GM23338 (cell line): ENCODE measurements at regions not wholly inside any gene's neighbourhood (a gene's known extent, or its start where the extent isn't known, plus 50 kb on each side); places are given as distances from the start of the nearest gene placed in this dataset.
A peak's percentile ranks its signal among the peaks of the same experiment; 100 is the strongest.

Source experiments
- ATAC-seq: fragments of 200-7000 bp; cut with Tn5 transposase; 3 replicates; pipeline ENCODE4 v1.9.1; 2020
- DNase-seq: peaks from one replicate; pipeline ENCODE4 v3.0.0-alpha.2; 2015; ENCODE audit warnings: low spot score
- H2AFZ ChIP-seq: fragments of 200-600 bp; sonication (generic); 2 replicates; pipeline ENCODE4 v1.8.0; 2016; ENCODE audit warnings: antibody characterized with exemption, mild to moderate bottlenecking, moderate library complexity
- H3F3A ChIP-seq: fragments of 200-600 bp; sonication (generic); replicated peaks from 2 replicates; pipeline ENCODE4 v1.8.0; 2017; ENCODE audit warnings: antibody characterized with exemption, mixed run types, low read depth
- H3K27ac ChIP-seq: fragments of 200-600 bp; sonication (generic); 2 replicates; pipeline ENCODE4 v1.6.1; 2016; ENCODE audit warnings: low read depth
- H3K27me3 ChIP-seq: fragments of 200-600 bp; sonication (generic); 2 replicates; pipeline ENCODE4 v1.8.0; 2016; ENCODE audit warnings: mild to moderate bottlenecking, mixed run types, moderate library complexity; ENCODE audit not compliant: insufficient read depth
- H3K36me3 ChIP-seq: fragments of 200-600 bp; sonication (generic); 2 replicates; pipeline ENCODE4 v1.8.0; 2016; ENCODE audit warnings: mild to moderate bottlenecking; ENCODE audit not compliant: insufficient read depth
- H3K4me1 ChIP-seq: fragments of 200-600 bp; sonication (generic); 2 replicates; pipeline ENCODE4 v1.8.0; 2016; ENCODE audit warnings: mild to moderate bottlenecking, moderate library complexity; ENCODE audit not compliant: insufficient read depth
- H3K4me2 ChIP-seq: fragments of 200-600 bp; sonication (generic); 2 replicates; pipeline ENCODE4 v1.7.1; 2017; ENCODE audit warnings: mixed run types
- H3K4me3 ChIP-seq: fragments of 200-600 bp; sonication (generic); 2 replicates; pipeline ENCODE4 v1.6.1; 2016; ENCODE audit warnings: mixed run types
- H3K79me2 ChIP-seq: fragments of 200-600 bp; sonication (generic); replicated peaks from 2 replicates; pipeline ENCODE4 v1.8.0; 2017; ENCODE audit warnings: mild to moderate bottlenecking; ENCODE audit not compliant: insufficient read depth
- H3K9me2 ChIP-seq: fragments of 200-600 bp; sonication (generic); 2 replicates; pipeline ENCODE4 v1.8.0; 2017; ENCODE audit not compliant: insufficient read depth
- H4K20me1 ChIP-seq: fragments of 200-600 bp; sonication (generic); replicated peaks from 2 replicates; pipeline ENCODE4 v1.8.0; 2017; ENCODE audit warnings: mild to moderate bottlenecking; ENCODE audit not compliant: insufficient read depth
- H3K27ac Mint-ChIP-seq: 2 replicates; pipeline ENCODE4 v1.8.0; 2020; ENCODE audit warnings: inconsistent platforms, mild to moderate bottlenecking, moderate library complexity, mixed read lengths
- H3K27me3 Mint-ChIP-seq: 3 replicates; pipeline ENCODE4 v1.8.0; 2022; ENCODE audit warnings: low read depth, mild to moderate bottlenecking, moderate library complexity, mixed read lengths, inconsistent platforms; ENCODE audit not compliant: insufficient read depth, poor library complexity
- H3K36me3 Mint-ChIP-seq: 3 replicates; pipeline ENCODE4 v1.8.0; 2021; ENCODE audit warnings: low read depth, mild to moderate bottlenecking, inconsistent platforms, moderate library complexity, mixed read lengths
- H3K4me1 Mint-ChIP-seq: 3 replicates; pipeline ENCODE4 v1.8.0; 2020; ENCODE audit warnings: mild to moderate bottlenecking, inconsistent platforms, mixed read lengths
- H3K4me3 Mint-ChIP-seq: 3 replicates; pipeline ENCODE4 v1.8.0; 2021; ENCODE audit warnings: moderate library complexity, mild to moderate bottlenecking, inconsistent platforms, mixed read lengths
- H3K9me3 Mint-ChIP-seq: 3 replicates; pipeline ENCODE4 v1.8.0; 2020; ENCODE audit warnings: moderate library complexity, mild to moderate bottlenecking, inconsistent platforms, mixed read lengths
- CREB1 ChIP-seq: fragments of 250-450 bp; sonication (Bioruptor Pico); IDR thresholded peaks from 2 replicates; pipeline ENCODE4 v1.5.0; 2020; ENCODE audit warnings: low read depth, mild to moderate bottlenecking, moderate library complexity
- ETS1 ChIP-seq: IDR thresholded peaks from 2 replicates; pipeline ENCODE4 v1.6.1; 2016; ENCODE audit warnings: antibody characterized with exemption
- EZH2phosphoT487 ChIP-seq: fragments of 200-600 bp; sonication (generic); IDR thresholded peaks from one replicate; pipeline ENCODE4 v1.8.1; 2018; ENCODE audit warnings: antibody characterized with exemption; ENCODE audit not compliant: unreplicated experiment
- JUNB ChIP-seq: IDR thresholded peaks from one replicate; pipeline ENCODE4 v1.6.1; 2016; ENCODE audit warnings: antibody characterized with exemption; ENCODE audit not compliant: unreplicated experiment
- NANOG ChIP-seq: IDR thresholded peaks from 2 replicates; pipeline ENCODE4 v1.6.1; 2016; ENCODE audit warnings: antibody characterized with exemption, borderline replicate concordance
- POLR2AphosphoS5 ChIP-seq: IDR thresholded peaks from 2 replicates; pipeline ENCODE4 v1.6.1; 2016; ENCODE audit warnings: antibody characterized with exemption, low read depth
- REST ChIP-seq: IDR thresholded peaks from one replicate; pipeline ENCODE4 v1.6.1; 2018; ENCODE audit warnings: antibody characterized with exemption; ENCODE audit not compliant: unreplicated experiment
- STAT1 ChIP-seq: IDR thresholded peaks from one replicate; pipeline ENCODE4 v1.6.1; 2016; ENCODE audit warnings: antibody characterized with exemption; ENCODE audit not compliant: unreplicated experiment
- ZNF114 ChIP-seq: fragments of 250-450 bp; sonication (Bioruptor Pico); IDR thresholded peaks from 2 replicates; pipeline ENCODE4 v1.5.0; 2020; ENCODE audit warnings: mild to moderate bottlenecking, moderate library complexity
- ZNF331 ChIP-seq: fragments of 250-450 bp; sonication (Bioruptor Pico); IDR thresholded peaks from 2 replicates; pipeline ENCODE4 v1.5.0; 2020; ENCODE audit warnings: low read depth, mild to moderate bottlenecking, moderate library complexity

GRCh38 chr2:180776921-180777320 lies 203.5 kb upstream of the UBE2E3 start:
- no peak for ATAC-seq
- no peak overlapping the region; the same call in 1 of the 2 replicates for H3K27ac Mint-ChIP-seq

GRCh38 chr2:180775711-180776110 lies 204.7 kb upstream of the UBE2E3 start:
- Mint-ChIP-seq H3K27me3 (no peaks in the 10 kb centered on the region), H3K36me3 (no peaks in the 10 kb centered on the region), H3K9me3 (no peaks in the 10 kb centered on the region; the same call in 2 of the 3 replicates), H3K27ac (no peak overlapping the region), H3K4me3 (no peak overlapping the region), H3K4me1 (peaks cover 11% of the 10 kb centered on the region; the same call in 2 of the 3 replicates)
- Histone ChIP-seq H3K79me2 (no peaks in the 10 kb centered on the region), H2AFZ (no peak overlapping the region), H3K4me2 (no peak overlapping the region), H3K4me3 (no peak overlapping the region), H3K9me2 (no peaks in the 10 kb centered on the region), H3F3A (no peaks in the 10 kb centered on the region), H3K4me1 (peaks cover 6% of the 10 kb centered on the region; the same call in 1 of the 2 replicates), H3K27ac (no peak overlapping the region), H3K36me3 (no peaks in the 10 kb centered on the region), H3K27me3 (no peaks in the 10 kb centered on the region), H4K20me1 (no peaks in the 10 kb centered on the region)
- DNase-seq: no peak
- ATAC-seq: no peak
- TF ChIP-seq POLR2AphosphoS5: no peak
- TF ChIP-seq NANOG: no peak

More at GRCh38 chr2:180776921-180777320, 203.5 kb upstream of the UBE2E3 start:
- Mint-ChIP-seq H3K27me3 (no peaks in the 10 kb centered on the region), H3K4me1 (peaks cover 11% of the 10 kb centered on the region; the same call in 2 of the 3 replicates), H3K36me3 (no peaks in the 10 kb centered on the region), H3K4me3 (no peak overlapping the region), H3K9me3 (no peaks in the 10 kb centered on the region; the same call in 2 of the 3 replicates)
- no peaks in the 10 kb centered on the region for H4K20me1 ChIP-seq
- no peak overlapping the region for H3K27ac ChIP-seq
- H3K36me3 ChIP-seq: no peaks in the 10 kb centered on the region
- no peaks in the 10 kb centered on the region for H3K9me2 ChIP-seq
- H2AFZ ChIP-seq: no peak overlapping the region
- no peak for DNase-seq
- no peaks in the 10 kb centered on the region for H3K27me3 ChIP-seq
- no peaks in the 10 kb centered on the region for H3F3A ChIP-seq
- TF ChIP-seq REST (no peak), ZNF331 (no peak), ETS1 (no peak), JUNB (no peak), NANOG (no peak), CREB1 (CRISPR knock-in tag) (no peak), ZNF114 (CRISPR knock-in tag) (no peak), STAT1 (no peak), EZH2phosphoT487 (no peak)
- H3K4me3 ChIP-seq: no peak overlapping the region
- peaks cover 6% of the 10 kb centered on the region; the same call in 1 of the 2 replicates for H3K4me1 ChIP-seq
- H3K79me2 ChIP-seq: no peaks in the 10 kb centered on the region
- H3K4me2 ChIP-seq: peak overlapping the region; percentile 36; the same call in 1 of the 2 replicates
